Central memory CD4-positive, alpha-beta T cell (primary cell): ENCODE measurements at regions not wholly inside any gene's neighbourhood (a gene's known extent, or its start where the extent isn't known, plus 50 kb on each side); places are given as distances from the start of the nearest gene placed in this dataset.
A peak's percentile ranks its signal among the peaks of the same experiment; 100 is the strongest.

ENCODE experiments used
- DNase-seq: peaks from one replicate; pipeline ENCODE4 v3.0.0; 2022

DNA sequence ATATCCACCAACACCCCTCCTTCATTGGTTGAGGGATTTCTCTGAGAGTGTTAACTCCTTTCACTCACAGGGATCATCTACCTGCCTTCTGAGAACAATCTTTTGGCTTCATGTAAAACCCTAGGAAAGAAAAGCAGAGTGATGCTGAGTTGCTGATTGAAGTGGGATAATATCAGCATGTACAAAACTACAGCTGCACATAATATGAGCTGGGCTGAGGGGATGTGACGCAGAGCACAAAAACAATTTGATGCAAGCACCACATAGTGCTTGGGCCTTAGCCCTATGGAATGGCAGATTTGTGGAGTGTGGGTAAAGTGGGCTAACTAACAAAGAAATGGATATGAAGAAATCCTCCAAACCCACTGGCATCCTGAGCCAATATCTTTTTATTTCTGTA, 267.6 kb upstream of the KCNH8 start:
- no peak for DNase-seq

DNA sequence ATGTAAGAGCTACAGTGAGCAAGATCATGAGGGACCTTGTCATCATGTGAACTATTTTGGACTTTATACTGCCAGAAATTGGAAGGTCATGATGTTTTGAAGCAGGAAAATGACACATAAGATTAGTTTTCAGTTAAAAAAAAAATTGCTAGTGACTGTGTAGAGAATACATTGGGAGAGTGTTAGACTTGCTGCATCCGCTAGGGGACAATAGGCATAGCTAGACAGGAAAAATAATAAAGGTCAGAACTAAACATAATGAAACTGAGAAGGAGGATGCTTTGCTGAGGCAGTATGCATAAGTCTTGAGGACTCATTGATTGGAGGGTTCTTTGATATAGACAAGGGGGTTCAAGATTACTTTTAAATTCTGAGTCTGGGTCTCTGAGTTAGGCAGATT, 275.8 kb upstream of the KCNH8 start:
- no peak for DNase-seq

DNA sequence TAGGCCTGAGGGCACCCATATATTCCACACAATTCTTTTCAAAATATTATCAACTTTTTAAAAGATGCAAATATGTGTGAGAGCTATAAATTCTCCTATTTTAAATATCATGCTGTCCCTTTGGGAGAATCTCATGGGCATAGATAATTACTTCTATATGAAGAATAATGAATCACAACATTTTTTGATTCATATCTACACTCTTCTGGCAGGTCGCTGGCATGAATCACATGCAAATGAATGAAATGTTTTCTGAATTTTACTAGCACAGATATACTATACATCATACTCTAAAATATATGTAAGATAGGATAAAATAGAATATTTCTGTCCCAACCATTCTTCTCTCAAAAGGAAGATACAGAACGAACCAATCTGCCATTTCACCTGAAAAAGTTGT, 277.7 kb upstream of the KCNH8 start:
- DNase-seq: no peak

DNA sequence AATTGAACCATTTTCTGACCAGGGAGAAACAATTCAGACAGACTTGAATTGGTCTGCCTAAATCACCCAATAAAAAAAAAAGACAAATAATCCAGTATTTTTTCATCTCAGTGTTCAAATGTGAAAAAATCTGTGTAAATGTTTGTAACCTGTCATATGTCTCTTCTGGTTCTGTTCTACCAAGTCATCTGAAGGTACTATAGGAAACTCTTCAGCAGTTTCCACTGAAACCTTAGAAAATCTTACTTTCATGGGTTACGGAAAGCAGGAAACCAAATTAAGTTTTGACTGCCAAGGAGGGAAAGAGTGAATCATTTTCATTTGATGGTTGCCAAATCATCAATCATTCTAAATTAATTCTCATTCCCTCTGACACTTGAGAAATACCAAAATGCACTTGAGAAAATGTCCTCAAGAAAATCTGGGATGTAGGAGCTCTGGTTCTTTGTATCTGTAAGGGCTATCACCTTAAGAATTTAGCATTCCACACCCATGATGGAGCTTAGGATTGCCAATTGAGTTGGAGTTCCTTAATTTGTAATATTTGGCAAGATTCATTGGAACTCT, 278.2 kb upstream of the KCNH8 start:
- DNase-seq: no peak

DNA sequence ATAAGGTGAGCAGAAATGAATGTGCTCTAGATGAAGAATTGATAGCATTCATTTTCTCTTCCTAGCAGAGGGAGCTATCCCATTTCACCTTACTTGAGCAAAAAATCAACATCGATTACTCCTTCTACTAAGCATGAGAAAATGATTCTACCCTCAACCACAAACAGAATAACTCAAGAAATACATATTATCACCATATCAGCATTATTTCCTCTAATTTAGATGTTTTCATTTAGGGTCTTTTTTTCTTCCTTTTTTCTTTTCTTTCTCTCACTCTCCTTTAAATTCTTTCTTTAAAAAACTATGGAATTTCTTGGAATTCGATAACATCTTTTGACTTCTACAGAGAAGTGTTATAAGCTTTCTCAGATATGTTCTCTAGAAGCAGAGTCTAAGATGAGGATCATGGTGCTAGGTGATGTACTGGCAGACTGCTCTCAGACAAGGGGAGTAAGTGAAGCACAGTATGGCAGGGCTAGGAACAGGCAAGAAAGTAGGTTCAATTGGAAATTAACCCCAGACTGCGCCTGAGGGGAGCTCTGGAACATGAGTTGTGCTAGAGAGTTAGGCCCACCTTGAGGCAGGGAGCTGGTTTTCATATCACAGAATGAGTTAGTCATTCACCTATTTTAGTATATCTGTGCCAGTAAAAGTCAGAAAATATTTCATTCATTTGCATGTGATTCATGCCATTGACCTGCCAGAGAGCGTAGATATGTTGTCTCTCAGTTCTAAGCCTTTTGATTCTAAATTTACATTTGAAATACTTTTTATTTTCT, 279.2 kb upstream of the KCNH8 start:
- DNase-seq: no peak

DNA sequence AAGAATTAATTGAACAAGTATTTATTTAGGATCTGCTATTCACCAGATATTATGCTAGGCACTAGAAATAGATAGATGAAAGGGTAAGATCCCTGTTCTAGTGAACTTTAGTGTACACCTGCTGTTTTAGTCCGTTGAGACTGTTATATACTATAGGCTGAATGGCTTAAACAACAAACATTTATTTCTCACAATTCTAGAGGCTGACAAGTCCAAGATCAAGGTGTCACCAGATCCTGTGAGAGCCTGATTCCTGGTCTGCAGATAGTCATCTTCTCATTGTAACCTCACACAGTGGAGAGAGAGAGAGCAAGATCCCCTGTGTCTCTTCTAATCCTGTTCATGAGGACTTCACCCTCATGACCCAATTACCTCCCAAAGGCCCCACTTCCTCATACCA, 281.4 kb upstream of the KCNH8 start:
- DNase-seq: no peak

DNA sequence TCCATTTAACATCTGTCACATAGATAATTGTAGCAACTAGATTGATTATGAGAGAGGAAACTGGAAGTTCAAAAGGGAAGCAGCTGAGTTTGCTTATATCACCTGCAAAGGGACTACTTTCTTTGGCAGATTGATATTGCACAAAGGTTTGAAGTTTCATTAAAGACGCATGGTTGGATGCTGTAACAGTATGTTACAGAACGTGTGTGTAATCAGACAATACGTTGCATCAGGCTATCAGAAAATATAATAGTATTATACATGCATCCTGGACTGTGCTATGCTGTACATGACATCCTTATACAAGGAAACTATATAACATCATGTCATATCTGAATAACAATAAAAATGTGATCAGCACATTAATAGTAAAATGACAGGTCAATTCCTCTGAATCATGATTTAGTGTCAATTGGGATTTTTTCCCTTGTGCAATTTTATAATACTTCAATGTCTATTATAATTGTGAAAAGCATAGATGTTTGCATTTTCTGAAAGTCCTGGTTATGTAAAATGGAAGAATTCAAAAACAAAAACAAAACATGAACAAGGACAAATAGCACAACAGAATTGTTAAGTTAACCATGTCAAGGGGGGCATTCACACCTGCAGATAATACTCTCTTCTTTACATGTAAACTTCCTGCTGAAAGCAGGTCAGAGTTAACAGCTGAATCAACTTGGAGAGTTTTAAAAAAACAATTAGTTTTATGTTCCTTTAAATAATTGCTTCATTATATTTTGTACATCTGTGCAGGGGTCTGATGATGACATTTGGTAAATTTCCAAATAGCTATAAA, 283.2 kb upstream of the KCNH8 start:
- no peak for DNase-seq

DNA sequence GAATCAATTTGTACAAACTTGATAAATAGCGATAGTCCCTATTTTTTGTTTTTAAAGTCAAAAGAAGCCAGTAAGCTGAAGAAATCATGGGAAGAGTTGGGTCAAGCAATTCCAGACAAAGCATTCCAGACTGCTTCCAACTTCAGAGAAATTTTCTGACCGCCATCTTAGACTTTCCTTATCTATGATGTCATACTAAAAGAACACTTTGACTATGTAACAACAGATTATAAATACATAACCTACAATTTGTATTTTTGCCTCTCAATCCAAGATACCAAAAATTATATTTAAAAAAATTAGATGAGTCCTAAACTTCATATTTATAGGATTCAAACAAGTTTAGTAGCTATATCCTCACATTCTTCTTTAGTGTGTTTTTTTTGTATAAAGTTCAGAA, 286.2 kb upstream of the KCNH8 start:
- no peak for DNase-seq

DNA sequence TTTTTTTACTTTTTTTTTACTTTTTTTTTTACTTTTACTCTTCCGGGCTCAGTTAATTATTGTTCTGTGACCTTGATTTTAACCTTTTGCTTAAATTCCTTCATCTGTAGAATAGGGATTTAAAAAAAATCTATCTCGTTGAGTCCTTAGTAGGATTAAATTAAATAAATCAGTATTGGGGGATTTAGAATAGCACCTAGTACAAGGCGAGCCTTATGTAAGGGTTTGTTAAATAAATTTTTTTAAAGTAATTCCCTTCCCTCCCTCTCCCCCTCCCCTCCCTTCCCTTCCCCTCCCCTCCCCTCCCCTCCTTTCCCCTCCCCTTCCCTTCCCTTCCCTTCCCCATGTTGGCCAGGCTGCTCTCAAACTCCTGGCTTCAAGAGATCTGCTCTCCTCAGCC, 287.2 kb upstream of the KCNH8 start:
- DNase-seq: no peak

DNA sequence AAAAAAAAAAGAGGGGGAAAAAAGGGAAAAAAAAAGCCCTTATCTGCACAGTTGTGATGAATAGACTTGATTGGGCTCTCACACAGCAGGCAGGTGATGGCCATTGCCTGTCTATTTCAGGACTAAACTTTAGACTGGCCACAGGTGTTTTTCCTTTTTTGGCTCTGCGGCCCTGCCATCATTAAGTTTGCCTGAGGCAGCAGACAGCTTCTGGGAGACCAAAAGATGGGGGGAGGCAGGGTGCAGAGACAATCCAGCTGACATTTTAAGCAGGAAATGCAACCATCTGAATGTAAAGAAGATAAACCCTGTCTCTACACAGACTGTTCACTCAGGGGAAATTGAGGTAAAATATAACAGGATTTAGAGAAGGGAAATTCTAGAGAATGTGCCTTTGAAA, 295.0 kb upstream of the KCNH8 start:
- no peak for DNase-seq

DNA sequence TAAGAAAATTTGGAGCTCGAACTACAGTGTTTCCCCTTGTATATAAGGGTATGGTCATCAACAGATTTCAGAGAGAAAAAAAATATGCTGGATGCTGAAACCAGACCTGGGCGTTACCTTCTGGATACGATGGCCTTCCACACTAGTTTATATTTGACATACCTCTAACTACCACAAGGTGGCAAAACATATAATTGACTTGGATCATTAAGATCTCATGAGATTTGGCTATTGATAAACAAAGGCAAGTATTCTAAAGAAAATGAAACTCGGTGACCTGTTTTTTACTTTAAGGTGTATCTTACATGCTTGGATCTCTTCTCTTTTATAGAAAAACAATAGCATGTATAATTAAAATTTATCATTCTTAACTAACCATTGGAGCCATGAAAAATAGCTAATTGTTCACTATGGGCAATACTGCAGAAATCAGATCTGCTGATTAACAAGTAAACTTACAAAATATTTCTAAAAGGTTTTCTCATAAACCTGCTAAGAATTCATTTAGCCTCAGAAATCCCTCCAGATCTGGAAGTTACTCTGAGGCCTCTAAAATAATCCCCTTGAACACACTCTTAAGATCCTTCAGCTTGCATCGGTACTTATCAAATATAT, 300.6 kb upstream of the KCNH8 start:
- no peak for DNase-seq

DNA sequence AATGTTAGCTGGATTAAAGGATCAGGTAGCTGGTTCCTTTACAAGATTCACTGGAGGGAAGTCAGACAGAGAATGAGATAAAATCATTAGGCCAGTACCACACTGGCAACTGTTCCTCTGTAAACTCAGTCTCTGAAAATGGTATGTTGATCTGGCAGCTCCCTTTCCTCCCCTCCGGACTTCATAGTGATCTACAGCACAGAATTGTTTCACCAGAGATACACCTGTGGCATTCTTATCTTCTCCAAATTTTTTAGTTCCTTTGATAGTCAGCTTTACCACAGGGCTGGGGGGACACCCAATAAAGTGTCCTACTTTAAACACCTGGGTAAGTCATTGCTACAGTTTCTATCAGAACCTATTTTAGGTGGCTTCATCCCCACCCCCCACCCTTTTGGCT, 304.3 kb upstream of the KCNH8 start:
- DNase-seq: no peak

DNA sequence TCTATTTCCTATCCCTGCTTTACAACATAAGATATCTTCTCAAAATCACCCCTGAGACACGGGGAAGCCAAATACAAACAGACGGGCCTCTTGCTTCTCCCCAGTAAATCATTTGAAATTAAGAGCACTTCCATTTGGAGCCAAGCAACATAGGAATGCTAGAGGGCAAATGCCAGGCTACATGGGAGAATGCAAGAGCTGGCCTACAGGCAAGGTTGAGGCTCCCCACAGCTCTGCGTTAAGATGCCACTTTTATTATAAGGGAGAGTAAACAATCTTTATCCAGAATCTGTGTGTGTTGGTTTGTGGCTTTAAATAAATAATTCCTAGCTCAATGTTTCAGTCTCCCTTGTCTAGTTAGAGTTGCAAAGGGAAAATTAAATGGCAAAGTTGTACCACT, 305.1 kb upstream of the KCNH8 start:
- no peak for DNase-seq

DNA sequence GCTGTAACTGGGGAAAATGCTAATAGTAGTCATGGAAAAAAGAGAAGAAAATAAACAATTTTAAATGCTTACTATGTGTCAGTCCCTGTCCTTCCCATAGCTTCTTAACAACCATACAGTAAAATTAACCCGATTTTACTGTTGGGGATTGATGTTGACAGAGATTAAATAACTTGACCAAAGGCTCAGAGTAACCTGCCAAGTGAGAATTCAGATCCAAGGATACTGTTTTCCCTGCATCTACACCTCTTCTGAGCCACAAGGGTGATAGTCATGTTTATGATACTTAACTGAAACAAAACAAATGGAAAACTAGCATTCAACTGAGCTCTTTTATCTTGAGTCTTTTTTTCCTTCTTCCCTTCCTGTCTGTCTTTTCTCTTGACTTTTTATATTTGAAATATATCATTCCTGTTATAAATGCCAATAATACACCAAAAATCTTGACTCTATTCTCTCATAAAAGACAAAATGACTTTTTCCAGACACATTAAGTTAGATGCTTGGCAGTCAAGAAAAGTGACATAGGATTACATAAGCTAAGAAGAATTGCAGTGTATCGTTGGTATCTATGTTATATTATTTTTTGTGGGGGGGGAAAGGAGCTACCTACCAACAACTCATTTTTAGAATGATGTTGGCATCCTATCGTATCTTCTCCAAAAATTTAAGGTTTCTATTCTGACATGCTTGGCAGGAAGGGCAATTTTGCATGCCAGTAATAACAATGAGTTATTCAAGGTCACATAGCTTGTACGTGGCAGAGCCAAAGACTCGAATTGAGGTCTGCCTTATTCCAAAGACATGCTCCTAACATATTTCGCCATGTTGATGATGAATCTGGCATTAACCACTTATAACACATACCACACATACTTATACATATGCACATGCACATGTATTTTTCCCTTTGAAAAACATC, 306.6 kb upstream of the KCNH8 start:
- DNase-seq: no peak

DNA sequence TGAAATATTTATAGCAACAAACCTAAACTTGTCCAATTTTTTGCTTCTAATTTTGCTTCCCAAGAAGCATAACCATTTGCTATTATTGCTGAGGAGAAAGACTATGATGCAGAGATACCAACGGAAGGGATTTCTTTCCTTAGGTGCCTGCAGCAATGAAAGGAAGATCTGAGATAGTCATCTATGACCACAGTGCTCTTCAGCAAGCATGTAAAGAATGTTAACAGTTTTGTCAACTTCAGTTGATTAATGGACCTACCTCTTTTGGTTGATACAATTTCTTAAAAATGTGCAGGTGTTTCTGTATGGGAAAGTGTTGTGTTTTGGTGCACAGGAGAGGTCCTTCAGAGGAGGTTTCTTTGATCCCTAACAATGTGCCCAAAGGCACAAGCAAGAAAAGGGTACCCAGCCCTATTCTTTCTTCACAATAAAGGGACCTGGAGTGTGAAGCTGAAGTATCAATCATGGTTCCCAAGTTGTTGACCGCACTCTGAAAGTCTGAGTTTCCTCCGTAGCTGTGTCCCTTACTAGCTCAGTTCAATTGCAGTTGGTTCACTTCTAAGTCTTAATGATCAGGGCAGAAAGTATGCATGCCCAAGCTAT, 307.7 kb upstream of the KCNH8 start:
- no peak for DNase-seq

DNA sequence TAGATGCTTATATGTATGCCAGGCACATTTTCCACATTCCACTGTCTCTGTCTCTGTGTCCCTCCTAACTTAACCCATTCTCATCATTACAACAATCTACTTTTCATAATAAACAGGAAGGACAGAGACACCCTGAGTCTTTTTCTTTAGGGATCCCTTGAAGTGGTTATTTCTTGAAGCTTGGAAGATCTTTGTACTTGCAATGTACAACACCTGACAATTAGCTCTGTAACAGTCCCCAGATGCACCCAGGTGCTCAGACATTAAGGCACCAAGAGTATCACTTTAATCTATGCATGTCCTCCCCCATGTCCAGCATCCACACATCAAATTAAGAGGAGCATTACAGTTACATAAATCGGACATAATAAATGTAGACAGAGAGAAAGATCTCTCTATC, 309.6 kb upstream of the KCNH8 start:
- no peak for DNase-seq

DNA sequence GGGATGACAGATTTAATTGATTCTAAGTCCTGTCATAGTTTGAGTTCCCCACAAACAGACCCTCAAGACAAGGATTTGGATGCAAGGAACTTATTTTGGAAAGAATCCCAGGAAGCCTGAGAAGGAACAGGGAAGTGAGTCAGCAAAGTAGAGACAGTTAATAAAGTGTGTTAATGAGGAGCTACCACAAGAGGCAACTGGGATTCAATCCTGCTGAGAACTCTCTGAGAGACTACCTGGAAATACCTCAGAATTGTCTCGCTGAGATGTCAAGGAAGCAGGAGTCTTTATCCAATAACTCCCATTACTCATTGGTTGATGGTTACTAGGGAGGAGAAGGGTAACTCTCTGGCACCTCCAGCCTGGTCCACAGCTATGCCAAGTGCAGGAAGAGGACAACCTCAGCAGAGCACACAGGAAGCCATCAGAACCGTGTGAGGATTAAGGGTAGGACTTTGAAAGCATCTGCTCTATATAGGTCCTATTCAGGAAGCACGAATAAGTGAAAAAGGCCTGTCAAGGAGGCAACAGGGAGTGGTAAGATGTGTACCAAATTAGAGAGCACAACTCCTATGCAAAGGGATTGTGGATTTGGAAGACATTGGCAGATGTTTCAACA, 311.1 kb upstream of the KCNH8 start:
- DNase-seq: no peak

DNA sequence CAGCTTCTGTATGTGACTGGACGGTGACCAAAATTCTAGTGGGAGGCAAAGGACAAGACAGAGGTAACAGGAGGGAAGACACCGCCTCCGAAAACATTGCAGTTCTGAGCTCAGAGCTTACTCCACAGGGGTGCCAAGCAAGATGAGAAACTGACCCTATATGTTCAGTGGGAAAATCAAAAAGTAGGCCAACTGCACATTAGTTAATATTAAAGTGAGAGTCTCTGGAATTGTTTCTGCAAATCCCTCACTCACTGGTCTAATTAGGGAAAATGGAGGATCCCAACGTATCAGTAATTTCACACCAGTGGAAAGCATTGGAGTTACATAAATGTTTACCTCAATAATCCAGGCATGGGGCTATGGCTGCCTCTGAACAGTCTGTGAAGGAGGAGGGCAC, 313.3 kb upstream of the KCNH8 start:
- no peak for DNase-seq

DNA sequence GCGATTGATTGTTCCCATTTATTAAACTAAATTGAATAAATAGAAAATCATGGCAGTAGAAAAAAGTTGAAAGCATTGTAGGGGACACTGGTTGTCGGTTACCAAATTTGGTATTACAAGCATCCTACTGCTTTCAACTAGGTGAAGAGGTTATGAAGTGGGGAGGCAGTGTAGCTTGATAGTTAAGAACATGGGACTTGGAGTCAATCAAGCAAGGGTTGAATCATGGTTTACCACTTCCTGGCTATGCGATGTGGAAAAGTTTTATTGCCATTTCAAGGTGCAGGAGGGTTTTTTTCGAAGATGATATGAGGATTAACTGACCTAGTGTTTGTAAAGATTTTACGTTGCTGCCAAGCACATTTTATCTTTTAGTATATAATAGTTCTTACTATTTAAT, 318.2 kb upstream of the KCNH8 start:
- DNase-seq: peak; percentile 5

DNA sequence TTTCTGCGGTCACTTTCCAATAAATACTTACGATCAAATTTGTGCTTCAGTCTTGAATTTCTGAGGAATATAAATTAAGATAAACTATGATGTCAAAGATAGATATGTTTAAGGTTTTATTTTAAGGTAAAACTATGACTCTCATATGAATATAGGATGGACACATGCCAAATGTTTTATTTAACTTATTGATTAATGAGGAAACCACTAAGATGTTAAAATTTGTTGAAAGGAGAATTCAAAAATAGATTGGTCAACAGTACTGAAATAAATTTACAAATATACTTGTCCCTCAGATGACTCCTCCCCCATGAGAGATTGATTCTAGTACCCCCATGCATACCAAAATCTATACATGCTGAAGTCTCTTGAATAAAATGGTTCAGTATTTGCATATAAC, 319.7 kb upstream of the KCNH8 start:
- DNase-seq: no peak

DNA sequence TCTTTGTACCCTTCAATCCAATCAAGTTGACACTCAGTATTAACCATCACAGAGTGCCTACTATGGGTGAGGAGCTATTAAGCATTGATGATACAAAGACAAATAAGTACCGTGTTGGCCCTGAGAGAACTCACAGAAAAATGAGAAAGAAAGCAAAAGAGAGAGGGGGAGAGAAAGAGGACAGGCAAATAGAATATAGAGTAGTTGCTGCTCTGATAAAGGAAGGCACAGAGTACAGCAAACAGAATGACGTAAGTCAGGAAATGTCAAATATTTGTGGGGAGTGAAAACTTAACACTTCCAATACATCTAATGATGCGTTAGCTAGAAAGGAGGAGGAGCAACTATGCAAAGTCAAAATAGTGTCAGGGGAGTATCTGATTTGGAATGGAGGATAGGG, 320.6 kb upstream of the KCNH8 start:
- peak; percentile 10 for DNase-seq

DNA sequence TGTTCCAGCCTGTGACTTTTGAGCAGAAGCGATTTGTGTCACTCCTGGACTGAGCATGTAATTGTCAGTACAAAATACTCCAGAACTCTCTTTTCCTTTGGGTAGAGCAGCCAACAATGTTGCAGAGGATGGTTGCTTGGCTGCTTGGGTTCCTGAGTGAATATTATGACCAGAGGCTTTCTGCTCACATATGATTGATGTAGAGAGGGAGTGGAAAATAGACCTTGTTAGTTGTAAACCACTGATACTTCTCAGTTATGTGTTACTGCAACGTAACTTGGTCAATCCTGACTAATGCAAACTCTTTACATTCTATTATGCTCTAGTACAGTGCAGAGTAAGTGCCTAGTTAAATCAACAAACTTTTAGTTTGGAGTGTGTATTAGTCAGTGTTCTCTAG, 322.6 kb upstream of the KCNH8 start:
- no peak for DNase-seq
